GM12891 (cell line): ENCODE measurements at regions not wholly inside any gene's neighbourhood (a gene's known extent, or its start where the extent isn't known, plus 50 kb on each side); places are given as distances from the start of the nearest gene placed in this dataset.
"Not testable (repeated sequence)": the region's sequence is repeated elsewhere in the genome, so short reads cannot be mapped to it uniquely, and the experiment has no call there.

ENCODE experiments used
- DNase-seq: peaks from one replicate; pipeline ENCODE4 v3.0.0; 2011; ENCODE audit warnings: low spot score; ENCODE audit not compliant: insufficient read length
- FAIRE-seq: peaks from 2 replicates; lab custom pipeline; 2011; peaks lifted over from hg19 to GRCh38; lab: Jason Lieb, UNC
- PAX5 ChIP-seq: IDR thresholded peaks from 2 replicates; pipeline ENCODE4 v1.6.1; 2011; ENCODE audit warnings: low read length, moderate library complexity, mild to moderate bottlenecking; ENCODE audit not compliant: insufficient read depth, severe bottlenecking
- POLR2A ChIP-seq: IDR thresholded peaks from 2 replicates; pipeline ENCODE4 v1.6.1; 2011; ENCODE audit warnings: low read depth, low read length, control low read depth
- POLR2AphosphoS5 ChIP-seq: IDR thresholded peaks from 2 replicates; pipeline ENCODE4 v1.6.1; 2011; ENCODE audit warnings: low read depth, low read length, control low read depth
- POU2F2 ChIP-seq: IDR thresholded peaks from 2 replicates; pipeline ENCODE4 v1.6.1; 2011; ENCODE audit warnings: low read depth, mild to moderate bottlenecking, control low read depth, low read length, moderate library complexity
- SPI1 ChIP-seq: IDR thresholded peaks from 2 replicates; pipeline ENCODE4 v1.6.1; 2011; ENCODE audit warnings: low read depth, low read length, control low read depth
- TAF1 ChIP-seq: IDR thresholded peaks from 2 replicates; pipeline ENCODE4 v1.6.1; 2011; ENCODE audit warnings: low read depth, low read length, control low read depth

DNA sequence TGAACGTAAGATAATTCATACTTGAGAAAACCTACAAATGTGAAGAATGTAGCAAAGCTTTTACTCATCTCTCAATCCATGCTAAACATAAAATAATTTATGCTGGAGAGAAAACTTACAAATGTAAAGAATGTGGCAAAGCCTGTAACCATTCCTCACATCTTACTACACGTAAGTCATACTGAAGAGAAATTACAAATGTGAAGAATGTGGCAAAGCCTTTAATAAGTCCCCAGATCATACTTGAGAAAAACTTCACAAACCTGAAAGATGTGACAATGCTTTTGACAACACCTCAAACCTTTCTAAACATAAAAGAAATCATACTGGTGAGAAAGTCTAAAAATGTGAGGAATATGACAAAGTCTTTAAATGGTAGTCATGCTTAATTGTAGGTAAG lies 89.4 kb downstream of the ZNF675 start:
- no peak for FAIRE-seq
- no peak for TF ChIP-seq TAF1
- no peak for TF ChIP-seq POLR2AphosphoS5
- no peak for TF ChIP-seq POLR2A
- TF ChIP-seq PAX5 = no peak
- TF ChIP-seq POU2F2 = no peak
- no peak for TF ChIP-seq SPI1
- no peak for DNase-seq

GRCh38 chr19:23596872-23597271 lies 90.1 kb downstream of the ZNF675 start:
- DNase-seq = no peak
- no peak for FAIRE-seq
- TF ChIP-seq PAX5 = no peak
- no peak for TF ChIP-seq POLR2AphosphoS5
- no peak for TF ChIP-seq SPI1
- TF ChIP-seq POLR2A = no peak
- no peak for TF ChIP-seq POU2F2
- TF ChIP-seq TAF1 = no peak

DNA sequence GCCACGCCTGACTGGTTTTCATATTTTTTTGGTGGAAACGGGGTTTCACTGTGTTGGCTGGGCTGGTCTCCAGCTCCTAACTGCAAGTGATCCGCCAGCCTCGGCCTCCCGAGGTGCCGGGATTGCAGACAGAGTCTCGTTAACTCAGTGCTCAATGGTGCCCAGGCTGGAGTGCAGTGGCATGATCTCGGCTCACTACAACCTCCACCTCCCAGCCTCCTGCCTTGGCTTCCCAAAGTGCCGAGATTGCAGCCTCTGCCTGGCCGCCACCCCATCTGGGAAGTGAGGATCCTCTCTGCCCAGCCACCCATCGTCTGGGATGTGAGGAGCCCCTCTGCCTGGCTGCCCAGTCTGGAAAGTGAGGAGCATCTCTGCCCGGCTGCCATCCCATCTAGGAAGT lies 92.7 kb downstream of the ZNF675 start:
- DNase-seq = not testable (repeated sequence)

DNA sequence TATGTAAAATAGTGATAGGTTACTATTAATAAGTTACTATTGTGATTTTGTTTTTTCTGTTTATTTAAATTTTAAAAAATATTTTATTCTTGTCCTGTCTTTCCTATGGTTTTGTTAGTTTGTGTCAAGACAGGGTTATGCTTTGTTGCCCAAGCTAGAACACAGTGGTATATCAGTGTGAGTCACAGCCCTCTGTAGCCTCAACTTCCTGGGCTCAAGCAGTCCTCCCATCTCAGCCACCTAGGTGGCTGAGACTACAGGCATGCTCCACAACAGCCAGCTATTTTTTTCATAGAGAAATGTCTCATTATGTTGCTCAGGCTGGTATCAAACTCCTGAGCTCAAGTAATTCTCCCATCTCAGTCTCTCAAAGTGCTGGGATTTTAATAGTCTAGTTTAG lies 99.5 kb downstream of the ZNF675 start:
- FAIRE-seq = no peak
- no peak for TF ChIP-seq SPI1
- no peak for TF ChIP-seq PAX5
- no peak for DNase-seq

More for the DNA sequence above, 92.7 kb downstream of the ZNF675 start:
- FAIRE-seq = not testable (repeated sequence)

DNA sequence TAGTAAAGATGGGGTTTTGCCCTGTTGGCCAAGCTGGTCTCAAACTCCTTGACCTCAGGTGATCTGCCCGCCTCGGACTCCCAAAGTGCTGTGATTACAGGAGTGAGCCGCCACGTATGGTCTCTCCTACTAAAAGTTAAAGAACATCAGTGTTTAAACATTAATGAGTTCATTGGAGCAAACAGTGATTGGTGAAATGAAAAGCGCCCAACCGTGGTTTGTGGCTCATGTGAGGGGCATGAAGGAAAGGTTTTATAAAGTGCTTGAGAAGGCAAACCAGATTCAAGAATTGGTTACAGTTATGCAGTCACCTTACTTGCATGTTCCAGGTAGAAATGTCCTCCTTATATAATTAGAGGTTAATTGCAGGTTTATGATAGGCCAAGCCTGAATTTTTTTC lies 109.5 kb downstream of the ZNF675 start:
- DNase-seq (no peak), FAIRE-seq (no peak)
- TF ChIP-seq SPI1 = no peak
- TF ChIP-seq PAX5 = no peak
- no peak for TF ChIP-seq POLR2A
- TF ChIP-seq POU2F2 = no peak
- TF ChIP-seq TAF1 = no peak
- no peak for TF ChIP-seq POLR2AphosphoS5

DNA sequence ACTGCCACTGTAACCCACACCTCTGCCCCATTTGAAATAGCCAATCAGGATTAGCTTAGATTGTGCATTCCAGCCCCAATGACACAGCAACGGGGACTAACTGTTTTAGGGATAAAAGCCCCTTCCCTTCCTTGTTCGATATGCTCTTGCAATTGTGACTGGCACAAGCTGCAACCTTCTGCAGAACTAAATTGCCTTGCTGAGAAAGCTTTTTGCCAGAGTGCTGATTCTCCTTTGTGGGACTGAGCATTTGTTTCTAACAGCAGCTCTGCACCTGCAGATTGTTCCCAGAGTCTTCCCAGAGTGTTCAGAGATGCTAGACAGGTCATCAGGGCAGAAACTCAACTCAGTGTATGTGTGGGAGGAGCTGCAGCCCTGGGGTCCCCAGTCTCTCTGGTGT lies 115.8 kb downstream of the ZNF675 start:
- no peak for TF ChIP-seq POLR2AphosphoS5
- no peak for TF ChIP-seq PAX5
- no peak for TF ChIP-seq SPI1
- no peak for TF ChIP-seq POLR2A
- TF ChIP-seq POU2F2 = no peak
- TF ChIP-seq TAF1 = no peak
- no peak for DNase-seq
- FAIRE-seq = no peak

GRCh38 chr19:23568116-23568515 lies 118.9 kb downstream of the ZNF675 start:
- DNase-seq, FAIRE-seq: not testable (repeated sequence)

GRCh38 chr19:23565256-23565655 lies 121.8 kb downstream of the ZNF675 start:
- TF ChIP-seq POLR2AphosphoS5 = no peak
- FAIRE-seq (no peak), DNase-seq (no peak)

DNA sequence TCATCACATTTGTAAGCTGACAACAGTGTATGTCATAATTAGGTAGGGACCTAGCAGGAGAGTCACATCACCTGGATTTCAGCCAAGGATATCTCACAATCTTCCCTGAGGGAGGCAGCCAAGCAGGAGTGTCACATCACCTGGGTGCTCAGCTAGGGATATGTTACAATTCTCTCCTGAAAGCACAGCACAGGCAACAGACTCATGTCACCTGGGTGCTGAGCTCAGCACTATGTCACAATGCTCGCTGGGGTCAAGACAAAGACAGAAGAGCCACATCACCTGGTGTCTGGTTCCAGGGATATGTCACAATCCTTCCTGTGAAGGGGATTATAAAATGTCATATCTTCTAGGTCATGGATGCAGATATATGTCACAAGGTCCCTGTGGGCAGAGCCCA lies 123.7 kb downstream of the ZNF675 start:
- no peak for DNase-seq
- TF ChIP-seq POLR2AphosphoS5 (no peak), SPI1 (no peak), POLR2A (no peak), PAX5 (no peak), TAF1 (no peak), POU2F2 (no peak)
- no peak for FAIRE-seq

DNA sequence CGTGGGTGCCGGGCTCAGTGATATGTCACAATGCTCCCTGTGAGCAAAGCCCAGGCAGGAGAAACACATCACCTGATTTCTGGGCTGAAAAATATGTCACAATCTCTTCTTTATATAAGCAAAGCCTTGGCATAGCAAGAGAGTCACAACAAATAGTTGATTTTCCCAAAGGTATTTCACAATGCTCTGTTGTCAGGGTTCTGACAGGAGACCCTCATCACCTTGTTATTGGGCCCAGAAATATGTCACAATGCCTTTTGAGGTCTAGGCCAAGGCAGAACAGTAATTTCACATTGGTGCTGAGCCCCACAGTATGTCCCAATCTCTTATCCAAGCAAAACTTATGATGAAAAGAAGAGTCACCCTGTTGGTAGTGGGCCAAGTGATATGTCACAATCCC lies 125.7 kb downstream of the ZNF675 start:
- FAIRE-seq (no peak), DNase-seq (no peak)
- TF ChIP-seq SPI1 (no peak), POLR2A (no peak), PAX5 (no peak), POU2F2 (no peak), POLR2AphosphoS5 (no peak), TAF1 (no peak)

GRCh38 chr19:23560051-23560450 lies 127.0 kb downstream of the ZNF675 start:
- TF ChIP-seq PAX5 (no peak), POLR2A (no peak), SPI1 (no peak), TAF1 (no peak), POU2F2 (no peak), POLR2AphosphoS5 (no peak)
- FAIRE-seq = no peak

GRCh38 chr19:23558541-23558940 lies 128.5 kb downstream of the ZNF675 start:
- TF ChIP-seq PAX5 = no peak
- TF ChIP-seq POLR2AphosphoS5 = no peak
- TF ChIP-seq POLR2A = no peak
- no peak for TF ChIP-seq SPI1
- TF ChIP-seq TAF1 = no peak
- no peak for TF ChIP-seq POU2F2
- no peak for DNase-seq
- FAIRE-seq = no peak

More at GRCh38 chr19:23560051-23560450, 127.0 kb downstream of the ZNF675 start:
- DNase-seq = no peak
